OCI-LY7 (cell line): ENCODE measurements at regions not wholly inside any gene's neighbourhood (a gene's known extent, or its start where the extent isn't known, plus 50 kb on each side); places are given as distances from the start of the nearest gene placed in this dataset.

Experiments used
- EZH2phosphoT487 ChIP-seq: fragments of 200-600 bp; sonication (generic); IDR thresholded peaks from 2 replicates; pipeline ENCODE4 v1.6.1; 2018; ENCODE audit warnings: low read depth, borderline replicate concordance, mild to moderate bottlenecking, mixed run types, antibody characterized with exemption, low read length, moderate library complexity, mixed read lengths
- TF ChIP-seq, protein P1 (sequence below): fragments of 200-600 bp; sonication (generic); conservative IDR thresholded peaks from 2 replicates; pipeline ENCODE4 v1.5.1; 2014; ENCODE audit warnings: mild to moderate bottlenecking, antibody characterized with exemption, low read length, moderate library complexity, mixed read lengths

DNA sequence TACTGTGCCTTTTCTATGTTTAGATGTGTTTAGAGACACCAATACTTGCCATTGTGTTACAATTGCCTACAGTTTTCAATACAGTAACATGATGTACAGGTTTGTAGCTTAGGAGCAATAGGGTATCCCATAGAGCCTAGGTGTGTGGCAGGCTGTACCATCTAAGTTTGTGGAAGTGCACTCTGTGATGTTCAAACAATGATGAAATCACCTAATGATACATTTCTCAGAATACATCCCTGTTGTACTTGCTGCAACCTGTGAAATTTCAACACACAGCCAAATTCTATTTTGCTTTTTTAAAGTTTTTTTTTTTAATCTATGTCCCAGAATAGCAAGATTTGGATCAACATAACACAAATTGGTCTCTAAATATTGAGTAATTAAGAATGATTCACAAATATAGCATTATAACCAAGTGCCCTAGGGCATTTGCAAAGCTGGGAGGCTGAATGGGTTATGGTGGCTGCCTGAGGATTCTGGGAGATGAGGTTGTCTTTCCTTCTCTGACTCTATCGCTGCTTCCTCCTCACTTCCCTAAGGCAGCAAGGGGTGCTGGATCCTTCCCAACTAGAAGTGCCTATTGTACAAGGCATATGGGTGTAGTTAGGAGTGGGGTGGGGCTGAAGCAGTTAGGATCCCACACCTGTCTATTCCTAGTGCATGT, 78.3 kb downstream of the SKA1 start:
- TF ChIP-seq, protein P1, sequence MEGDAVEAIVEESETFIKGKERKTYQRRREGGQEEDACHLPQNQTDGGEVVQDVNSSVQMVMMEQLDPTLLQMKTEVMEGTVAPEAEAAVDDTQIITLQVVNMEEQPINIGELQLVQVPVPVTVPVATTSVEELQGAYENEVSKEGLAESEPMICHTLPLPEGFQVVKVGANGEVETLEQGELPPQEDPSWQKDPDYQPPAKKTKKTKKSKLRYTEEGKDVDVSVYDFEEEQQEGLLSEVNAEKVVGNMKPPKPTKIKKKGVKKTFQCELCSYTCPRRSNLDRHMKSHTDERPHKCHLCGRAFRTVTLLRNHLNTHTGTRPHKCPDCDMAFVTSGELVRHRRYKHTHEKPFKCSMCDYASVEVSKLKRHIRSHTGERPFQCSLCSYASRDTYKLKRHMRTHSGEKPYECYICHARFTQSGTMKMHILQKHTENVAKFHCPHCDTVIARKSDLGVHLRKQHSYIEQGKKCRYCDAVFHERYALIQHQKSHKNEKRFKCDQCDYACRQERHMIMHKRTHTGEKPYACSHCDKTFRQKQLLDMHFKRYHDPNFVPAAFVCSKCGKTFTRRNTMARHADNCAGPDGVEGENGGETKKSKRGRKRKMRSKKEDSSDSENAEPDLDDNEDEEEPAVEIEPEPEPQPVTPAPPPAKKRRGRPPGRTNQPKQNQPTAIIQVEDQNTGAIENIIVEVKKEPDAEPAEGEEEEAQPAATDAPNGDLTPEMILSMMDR, result no peak
- no peak for TF ChIP-seq EZH2phosphoT487
